Stimulated activated CD4-positive, alpha-beta T cell treated with anti-CD3 and anti-CD28 coated beads, Interleukin-15, amount 100 ng/mL, for 24 hours (primary cell): ENCODE measurements at regions not wholly inside any gene's neighbourhood (a gene's known extent, or its start where the extent isn't known, plus 50 kb on each side); places are given as distances from the start of the nearest gene placed in this dataset.
"Not testable (repeated sequence)": the region's sequence is repeated elsewhere in the genome, so short reads cannot be mapped to it uniquely, and the experiment has no call there.

Source experiments
- DNase-seq: peaks from one replicate; pipeline ENCODE4 v3.0.0-alpha.2; 2020

DNA sequence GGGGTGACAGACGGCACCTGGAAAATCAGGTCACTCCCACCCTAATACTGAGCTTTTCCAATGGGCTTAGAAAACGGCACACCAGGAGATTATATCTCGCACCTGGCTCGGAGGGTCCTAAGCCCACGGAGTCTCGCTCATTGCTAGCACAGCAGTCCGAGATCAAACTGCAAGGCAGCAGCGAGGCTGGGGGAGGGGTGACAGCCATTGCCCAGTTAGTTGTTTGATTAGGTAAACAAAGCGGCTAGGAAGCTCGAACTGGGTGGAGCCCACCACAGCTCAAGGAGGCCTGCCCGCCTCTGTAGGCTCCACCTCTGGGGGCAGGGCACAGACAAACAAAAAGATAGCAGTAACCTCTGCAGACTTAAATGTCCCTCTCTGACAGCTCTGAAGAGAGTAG is 260.9 kb downstream of the BLID start:
- not testable (repeated sequence) for DNase-seq

DNA sequence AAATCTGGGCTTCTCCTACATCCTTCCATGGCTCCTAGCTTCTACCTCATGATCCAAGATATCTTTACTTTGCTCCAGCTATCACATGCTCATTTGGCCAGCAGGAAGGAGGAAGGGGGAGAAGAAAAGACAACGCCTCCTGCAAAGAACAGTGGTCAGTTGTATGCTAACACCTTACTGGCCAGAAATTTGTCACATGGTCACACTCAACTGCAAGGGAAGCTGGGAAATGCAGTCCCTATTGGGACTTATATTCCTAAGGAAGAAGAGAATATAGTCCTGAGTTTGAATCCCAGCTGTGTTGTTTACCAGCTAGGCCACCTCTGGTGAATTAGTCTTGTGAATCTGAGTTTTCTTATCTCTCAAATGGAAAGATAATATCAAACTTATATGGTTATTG is 272.0 kb downstream of the BLID start:
- no peak for DNase-seq

DNA sequence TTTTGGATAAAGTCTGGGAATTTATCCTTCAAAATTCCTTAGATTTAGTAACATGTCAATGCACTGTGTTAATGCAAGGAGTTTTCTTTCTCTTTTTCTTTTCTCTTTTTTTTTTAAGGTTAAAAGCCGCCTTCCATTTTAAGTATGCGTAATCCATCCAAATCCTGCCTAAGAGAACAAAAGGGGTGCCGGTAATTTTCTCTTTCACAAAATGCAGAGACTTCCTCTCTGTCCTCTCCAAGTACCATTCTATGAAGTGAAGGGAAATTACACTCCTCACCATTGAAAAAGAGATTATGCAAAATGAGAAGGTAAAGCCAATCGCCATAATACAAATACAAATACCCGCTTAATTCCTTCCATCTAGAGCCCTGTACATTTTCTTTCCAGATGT is 273.8 kb downstream of the BLID start:
- no peak for DNase-seq

DNA sequence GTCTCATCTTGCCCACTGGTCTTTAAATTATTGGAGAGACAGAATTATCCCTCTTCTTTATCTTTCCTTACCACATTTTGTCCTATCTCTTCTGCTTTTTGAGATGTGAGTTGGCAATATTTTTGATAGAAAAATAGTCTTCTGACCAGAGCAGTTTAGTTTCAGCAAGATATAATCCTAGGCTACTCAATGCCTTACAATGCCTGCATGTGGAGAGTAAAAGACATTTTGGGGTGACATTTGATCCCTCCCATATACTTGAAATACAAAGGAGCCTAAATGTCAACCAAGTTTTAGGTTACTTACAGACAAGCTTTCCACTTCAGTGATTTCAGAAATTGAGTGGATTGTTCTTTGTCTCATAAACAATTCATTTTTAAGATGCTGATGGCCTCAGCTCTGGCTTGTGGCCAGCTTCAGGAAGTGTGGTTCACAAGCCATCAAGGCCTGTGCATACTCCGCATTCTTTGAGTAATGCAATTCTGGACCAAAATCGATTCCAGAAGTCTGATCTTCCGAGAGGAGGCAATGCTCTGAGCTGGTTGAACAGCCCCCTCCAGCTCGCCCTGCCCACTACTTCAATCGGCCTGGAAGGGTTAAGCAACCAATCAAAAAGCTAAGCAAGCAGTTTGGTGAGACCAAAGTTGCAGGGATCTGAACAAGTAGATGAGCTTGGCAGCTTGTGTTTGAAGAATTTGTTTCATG is 274.4 kb downstream of the BLID start:
- DNase-seq: no peak

DNA sequence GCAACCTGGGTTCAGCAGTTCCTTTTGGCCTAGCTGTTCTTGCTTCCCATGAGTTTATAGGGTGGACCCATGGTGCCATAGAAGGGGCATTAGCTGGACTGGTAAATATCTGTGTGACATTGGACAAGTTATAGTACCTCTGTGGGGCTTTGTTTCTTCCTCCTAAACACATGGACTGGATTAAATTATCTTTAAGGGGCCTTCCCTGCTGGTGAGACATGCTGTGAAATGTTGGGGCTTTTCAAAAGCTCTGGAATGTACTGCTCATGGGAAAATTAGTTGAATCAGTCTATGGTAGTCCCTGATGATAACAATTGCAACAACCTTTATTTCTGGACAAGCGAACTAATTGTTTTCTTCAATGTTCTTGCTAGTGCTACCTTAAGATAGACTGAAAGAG is 276.2 kb downstream of the BLID start:
- no peak for DNase-seq

DNA sequence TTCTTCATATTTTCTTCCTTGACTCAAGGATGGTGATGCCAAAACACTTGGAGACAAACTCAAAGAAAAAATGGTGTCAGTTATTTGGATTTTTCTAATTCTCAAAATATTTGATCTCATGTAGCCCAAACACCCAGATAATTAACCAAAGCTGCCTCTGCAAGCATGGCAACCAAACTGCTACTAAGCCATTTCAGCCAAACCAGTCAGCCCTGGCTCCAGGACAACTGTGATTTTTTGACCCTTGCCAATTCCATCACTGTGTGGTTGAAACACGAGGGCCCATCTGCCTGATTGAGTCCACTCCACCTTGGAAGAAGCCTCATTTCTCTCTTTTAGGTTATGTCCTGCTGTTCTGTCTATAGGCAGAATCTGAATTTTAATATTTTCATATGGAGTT is 277.4 kb downstream of the BLID start:
- DNase-seq: no peak

DNA sequence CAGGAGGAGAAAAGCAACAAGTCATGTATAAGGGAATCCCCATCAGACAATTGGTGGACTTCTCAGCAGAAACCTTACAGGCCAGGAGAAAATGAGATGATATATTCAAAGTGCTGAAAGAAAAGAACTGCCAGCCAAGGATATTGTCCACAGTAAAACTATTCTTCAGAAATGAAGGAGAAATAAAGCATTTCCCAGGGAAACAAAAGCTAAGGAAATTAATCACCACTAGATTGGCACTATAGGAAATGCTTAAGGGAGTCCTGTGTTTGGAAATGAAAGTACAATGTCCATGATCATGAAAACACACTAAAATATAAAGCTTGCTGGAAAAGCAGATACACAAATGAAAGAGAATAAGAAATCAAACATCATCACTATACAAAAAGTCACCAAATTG is 282.0 kb downstream of the BLID start:
- no peak for DNase-seq

DNA sequence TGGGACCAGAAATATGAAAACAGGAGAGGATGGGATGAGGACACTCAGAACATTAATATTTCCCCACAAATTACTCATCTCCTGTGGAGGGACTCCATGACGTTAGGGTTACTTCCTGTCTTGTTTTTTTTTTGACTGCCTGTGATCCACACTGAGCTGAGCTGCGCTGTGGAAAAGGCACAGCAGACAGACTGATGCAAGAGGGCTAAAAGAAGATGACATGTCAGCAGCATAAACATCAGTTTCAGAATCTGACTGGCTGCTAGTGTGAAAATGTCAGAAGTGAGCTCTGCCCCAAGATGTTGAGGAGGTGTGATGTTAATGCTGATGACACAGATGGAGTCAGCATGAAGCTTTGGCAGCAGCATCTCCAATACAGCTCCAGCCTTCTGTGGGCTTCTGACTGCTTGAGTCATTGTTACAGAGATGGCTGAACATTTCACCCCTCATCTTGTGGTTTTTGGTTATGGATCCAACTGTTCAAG is 286.8 kb downstream of the BLID start:
- no peak for DNase-seq

DNA sequence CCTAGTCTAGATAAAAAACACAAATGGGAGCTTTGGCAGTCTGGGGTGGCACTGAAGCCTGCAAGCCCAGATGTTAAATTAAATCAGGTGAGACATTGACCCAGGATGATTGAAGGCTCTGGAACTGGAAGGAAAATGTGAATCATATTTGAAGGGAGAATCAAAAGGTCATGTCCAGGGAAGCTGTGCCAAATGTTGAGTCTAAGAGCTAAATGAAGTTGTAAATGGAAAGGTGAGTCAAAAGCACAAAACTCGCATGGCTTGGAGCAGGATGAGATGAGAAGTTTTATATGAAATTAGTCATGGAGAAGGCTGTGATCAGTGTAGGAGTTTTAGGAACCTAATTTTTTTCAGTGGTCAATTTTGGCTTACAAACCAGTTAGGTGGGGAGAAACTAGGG is 301.1 kb downstream of the BLID start:
- DNase-seq: no peak

DNA sequence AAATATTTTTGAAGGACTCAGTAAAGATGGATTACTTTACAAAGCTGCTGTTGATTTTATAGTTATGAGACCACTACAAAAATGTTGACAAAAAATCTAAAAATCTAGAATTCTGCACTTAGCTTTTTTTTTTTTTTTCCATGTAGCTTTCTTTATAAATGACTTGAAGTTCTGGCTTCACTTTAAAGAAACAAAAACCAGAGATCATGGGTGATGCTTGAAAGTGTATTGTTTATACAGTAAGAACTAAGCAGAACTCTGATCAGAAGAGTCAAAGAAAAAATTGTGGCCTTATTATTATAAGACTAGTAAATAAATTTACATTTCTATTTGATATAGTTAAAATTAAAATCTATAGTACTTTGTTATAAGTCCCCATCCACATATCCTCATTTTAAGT is 301.7 kb downstream of the BLID start:
- no peak for DNase-seq

DNA sequence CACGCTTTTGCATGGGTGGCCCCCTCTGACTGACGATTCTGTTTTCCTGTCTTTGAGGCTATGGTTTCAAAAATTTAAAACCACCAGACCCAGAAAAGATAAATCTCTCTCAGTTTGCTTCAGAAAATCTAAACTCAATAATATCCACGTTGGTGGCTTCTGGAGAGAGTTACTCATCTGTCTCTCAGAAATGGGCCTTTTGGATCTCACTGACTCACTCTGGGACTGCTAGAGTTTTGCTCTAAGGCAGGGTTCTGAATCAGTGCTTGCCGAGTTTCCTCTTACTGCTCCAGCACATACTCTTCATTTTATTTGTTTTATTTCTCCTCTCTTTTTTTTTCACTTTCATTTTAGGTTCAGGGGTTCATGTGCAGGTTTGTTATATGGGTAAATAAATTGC is 305.7 kb downstream of the BLID start:
- DNase-seq: no peak

DNA sequence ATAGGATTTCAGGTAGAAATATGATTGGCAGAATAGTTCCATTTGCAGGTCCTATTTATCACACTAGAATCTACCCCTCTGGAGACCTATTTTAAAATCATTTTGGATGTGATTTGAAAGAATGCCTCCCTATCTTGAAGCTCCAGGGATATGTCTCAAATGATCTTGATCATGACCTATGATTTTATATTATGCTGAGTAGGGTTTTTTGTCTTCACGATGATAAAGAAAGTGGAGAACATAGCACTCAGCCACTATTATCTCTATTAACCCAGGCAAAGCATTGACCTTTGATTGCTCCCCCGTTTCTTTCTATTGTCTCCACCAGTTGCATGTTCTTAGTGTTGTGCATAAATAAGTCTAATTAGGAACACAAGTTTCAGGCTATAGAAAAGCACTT is 307.9 kb downstream of the BLID start:
- no peak for DNase-seq

DNA sequence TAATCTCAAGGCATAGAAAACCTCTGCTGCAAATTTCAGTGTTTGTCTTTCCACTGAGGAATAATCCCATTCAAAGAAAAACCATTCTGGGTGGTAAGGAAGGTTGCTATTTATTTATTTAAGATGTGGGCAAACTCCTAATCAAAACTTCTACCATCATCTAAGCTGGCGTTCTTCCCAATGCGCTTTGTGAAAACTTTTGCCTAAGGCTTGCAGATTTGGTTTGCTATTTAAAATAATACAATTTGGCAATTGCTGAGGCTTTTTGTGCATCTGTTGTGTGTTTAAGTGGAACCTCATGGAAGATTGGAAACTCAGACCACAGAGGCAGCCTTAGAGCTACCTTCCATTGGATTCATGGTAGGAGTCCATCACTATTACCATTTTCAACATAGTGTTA is 309.0 kb downstream of the BLID start:
- DNase-seq: no peak

DNA sequence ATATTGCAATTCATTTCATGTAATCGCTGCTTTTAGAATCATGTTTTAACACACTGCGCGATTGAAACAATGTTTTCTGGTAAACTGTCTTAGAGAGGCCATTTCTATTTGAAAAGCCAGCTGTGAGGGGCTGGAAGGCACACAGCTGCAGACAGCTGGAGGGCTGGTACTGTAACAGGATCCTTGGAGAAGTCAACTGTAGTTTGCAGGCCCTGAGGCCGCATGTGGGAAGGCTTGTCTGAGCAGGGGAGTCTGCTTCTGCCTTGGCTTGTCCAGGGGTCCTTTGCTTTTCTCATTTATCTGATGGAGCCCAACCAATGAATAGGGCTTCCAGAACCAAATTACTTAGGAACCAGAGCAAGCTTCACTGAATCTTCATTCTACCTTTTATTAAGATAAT is 313.5 kb downstream of the BLID start:
- no peak for DNase-seq

DNA sequence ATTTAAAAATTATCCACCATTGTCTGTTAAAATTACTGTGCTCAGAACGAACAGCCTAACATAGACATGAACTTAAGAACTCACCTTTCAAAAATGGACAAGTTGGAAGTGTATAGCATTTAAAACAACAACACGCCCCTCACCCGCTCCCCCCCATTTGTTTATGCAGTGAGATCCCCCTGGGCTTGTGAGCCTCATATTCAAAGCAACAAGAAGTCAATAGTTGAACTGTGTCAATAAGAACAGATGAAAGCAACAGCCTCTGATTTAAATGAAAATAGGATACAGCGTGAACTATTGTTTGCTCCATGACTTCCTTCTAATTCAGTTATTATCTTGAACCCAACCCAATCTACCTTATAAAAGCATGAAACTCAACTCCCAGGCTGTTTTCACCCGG is 314.2 kb downstream of the BLID start:
- DNase-seq: no peak

DNA sequence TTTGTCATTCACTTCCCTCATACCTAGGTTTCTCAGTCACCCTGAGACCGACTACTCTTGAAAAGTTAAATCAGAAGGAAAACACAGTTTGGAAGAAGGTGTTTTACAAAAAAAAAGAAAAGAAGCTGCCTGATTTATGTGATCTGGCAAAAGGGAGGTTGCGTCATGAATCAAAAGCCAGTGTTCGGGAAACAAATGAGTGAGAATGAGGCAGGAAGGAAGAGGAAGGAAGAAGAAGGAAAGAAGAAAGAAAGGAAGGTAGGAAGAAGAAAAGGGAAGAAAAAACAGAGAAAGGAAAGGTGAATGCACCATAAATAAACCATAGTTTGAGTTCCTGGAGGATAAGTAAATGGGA is 314.6 kb downstream of the BLID start:
- no peak for DNase-seq

DNA sequence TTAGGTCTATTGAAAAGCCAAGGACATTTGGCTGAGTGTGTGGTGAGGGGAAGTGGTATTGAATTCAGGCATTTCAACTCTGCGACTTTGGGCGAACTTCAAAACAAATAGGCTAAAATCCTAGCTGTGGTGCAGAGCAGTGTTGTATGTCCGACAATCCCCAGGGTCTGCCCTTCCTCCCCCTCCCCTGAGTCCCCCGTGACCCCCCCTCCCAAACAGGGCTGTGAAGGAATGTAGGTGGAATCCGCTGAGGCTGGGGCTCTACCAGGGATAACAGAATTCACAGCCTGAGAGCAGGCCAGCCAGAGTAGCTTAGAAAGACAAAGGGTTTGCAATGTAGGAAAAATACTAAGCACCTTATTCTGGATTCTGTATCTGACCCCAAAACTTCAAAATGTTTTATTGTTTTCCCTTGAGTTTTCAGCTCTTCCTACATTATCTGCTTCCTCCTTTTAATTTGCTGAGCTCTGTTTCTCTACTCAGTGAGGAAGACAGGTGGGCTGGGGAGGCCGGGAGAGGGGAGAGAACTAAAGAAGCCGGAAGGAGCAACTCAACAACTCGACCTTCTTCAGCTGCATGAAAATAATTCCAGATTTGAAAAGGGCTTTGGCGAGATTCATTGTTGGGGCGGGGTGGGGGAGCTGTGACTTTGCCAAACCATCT is 315.2 kb downstream of the BLID start:
- DNase-seq: no peak

DNA sequence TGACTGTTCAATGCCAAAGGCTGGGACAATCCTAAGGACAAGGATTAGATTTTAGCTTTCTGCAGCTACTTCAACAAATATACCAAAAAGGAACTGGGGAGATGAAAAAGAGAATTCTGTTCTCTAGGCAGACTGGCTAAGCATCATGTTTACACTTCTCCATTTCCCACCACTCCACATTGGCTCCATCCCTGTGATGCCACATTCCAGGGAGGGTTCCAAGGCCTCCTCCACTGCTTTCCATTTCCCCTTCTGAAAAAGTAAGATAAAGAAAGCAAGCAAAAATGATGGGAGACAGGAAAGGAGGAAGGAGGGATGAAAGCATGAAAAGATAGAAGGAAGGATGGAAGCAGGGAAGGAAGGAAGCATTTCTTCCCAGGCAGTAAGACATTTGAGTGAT is 315.8 kb downstream of the BLID start:
- no peak for DNase-seq

DNA sequence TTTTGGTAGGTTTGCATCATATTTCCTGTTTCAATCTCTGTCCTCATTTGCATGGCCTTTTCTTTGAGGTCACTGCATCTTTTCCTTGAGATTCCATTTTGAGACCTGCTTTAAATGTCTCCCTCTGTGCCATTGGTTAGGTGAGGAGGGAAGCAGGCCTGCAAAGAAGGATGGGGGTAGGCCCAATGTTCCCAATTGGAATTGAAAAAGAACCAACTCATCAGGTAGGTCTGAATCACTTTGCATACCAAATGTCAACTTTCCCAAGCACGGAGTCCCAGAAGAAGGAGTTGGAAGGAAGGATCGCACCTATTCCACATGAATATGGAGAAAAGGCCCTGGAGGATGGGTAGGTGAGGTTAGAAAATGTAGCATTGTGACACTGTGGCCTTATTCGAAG is 318.5 kb downstream of the BLID start:
- DNase-seq: no peak

DNA sequence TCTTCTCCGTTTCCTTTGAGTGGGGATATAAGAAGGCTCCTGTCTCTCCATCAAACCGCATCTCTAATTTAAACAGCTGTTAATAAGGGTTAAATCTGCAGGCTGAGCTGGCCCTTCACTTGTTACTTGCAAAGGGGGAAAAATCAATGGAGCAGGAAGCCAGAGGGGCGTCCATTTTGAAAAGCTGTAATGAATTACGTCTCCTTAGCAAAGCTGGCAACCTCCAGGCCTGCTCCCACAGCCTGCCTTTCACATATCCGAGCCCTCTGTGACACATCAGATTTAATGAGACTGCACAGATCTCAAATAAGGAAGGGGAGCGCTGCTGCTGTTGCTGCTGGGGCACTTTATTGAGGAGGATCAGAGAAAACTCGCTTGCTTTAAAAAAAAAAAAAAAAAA is 320.8 kb downstream of the BLID start:
- DNase-seq: no peak

DNA sequence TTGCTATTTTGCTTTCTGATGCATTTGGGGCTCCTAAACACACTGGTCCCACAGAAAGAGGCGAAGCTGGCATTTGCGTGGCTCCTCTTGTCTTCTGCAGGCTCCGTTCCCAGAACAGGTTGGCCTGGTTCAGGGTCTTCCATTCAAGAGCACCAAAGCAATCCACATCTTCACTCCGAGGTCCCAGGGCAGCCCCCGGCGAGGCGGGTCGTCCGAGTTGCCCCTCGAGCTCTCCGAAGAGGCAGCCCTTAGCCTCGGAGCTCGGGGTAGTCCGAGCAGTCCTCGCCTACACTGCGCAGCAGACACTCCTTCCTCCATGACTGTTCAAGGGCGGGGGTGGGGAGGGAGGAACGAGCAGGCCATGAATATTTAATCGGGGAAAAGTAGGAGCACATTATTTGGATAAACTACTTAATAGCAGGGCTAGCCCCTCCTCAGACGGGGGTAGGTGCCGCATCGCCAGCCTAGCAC is 321.3 kb downstream of the BLID start:
- DNase-seq: no peak

DNA sequence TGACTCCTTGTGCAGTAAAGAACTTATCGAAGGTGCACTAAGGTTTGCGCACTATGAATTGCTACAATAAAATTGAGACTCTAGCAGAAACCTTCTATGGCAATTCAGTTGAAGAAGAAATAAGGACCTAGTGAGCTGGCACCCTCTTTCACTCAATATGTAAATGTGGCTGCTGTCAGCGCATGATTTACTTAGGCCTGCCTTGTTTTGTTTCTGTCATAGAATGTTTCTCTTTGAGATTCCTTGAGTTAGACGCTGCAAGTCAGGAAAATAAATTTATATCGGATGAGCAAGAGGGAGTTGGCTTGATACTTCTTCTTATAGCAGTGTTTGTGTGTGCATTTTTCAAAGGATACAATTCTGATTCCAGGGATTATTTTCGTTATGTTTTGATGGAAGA is 322.1 kb downstream of the BLID start:
- no peak for DNase-seq

DNA sequence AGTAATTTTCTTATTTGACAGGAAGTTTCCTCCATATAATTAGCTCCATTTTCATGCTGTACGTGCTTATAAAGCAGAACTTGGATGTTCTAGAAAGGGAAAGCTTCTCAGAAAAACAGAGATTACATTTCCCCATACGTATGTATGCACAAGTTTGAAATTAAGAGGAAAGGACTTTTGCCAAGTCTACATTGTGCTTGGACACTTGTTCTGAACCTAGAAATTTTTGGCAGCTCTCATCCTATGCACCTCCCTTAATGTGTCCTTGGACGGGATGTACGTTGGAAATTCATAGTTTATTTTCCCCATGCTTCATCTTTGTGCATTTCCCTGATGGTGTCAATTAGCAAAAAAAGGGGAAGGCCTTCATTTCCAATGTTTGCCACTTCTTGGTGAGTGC is 322.7 kb downstream of the BLID start:
- DNase-seq: no peak

DNA sequence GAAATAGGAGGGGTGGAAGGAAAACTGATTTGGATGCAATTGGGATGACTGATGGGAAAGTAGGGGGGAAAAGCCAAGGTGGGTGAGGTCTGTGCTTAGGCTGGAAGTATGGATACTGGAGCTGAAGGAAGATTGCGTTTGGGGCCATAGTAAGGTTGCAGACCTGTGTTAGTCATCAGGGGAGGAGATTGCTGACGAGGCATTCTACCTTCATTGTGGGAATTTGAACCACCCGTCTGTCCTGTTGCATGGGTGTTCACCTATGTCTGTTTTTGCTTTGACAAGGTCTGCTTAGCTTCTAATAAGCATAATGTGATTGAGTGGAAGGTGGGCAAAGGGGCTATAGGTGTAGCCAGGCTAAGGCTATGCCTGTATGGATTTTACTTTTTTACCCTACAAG is 323.8 kb downstream of the BLID start:
- DNase-seq: no peak

DNA sequence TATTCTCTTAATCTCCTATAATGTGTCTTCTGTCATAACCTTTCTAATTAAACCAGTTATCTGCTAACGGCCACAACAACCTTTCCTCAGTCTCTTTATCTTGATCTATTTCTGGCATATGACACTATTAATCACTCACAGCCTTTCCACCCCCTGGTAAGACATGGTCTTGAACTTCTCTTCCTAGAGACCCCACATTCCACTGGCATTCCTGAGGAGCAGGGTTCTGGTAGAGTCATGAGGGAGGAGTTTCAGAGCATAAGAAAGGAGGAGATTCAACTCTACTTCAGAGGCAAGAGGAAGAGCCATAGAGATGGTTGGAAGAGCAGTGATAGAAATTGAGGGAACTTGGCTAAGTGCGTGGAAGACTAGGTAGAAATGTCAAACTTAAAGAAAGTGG is 325.6 kb downstream of the BLID start:
- DNase-seq: no peak
